Stimulated activated naive CD8-positive, alpha-beta T cell treated with anti-CD3 and anti-CD28 coated beads, Interleukin-15, Interleukin-2, amounts not matched to agents 100 ng/mL and 50 ng/mL, for 24 hours (primary cell): ENCODE measurements at regions not wholly inside any gene's neighbourhood (a gene's known extent, or its start where the extent isn't known, plus 50 kb on each side); places are given as distances from the start of the nearest gene placed in this dataset.
"Not testable (repeated sequence)": the region's sequence is repeated elsewhere in the genome, so short reads cannot be mapped to it uniquely, and the experiment has no call there.

Source experiments
- H3K27ac Mint-ChIP-seq: one replicate; pipeline ENCODE4 v1.8.0; 2021; ENCODE audit warnings: mild to moderate bottlenecking, mixed read lengths
- H3K27me3 Mint-ChIP-seq: one replicate; pipeline ENCODE4 v1.8.0; 2021; ENCODE audit warnings: mixed read lengths
- H3K36me3 Mint-ChIP-seq: one replicate; pipeline ENCODE4 v1.8.0; 2021; ENCODE audit warnings: low read depth, mixed read lengths
- H3K4me1 Mint-ChIP-seq: one replicate; pipeline ENCODE4 v1.8.0; 2021; ENCODE audit warnings: low read depth, mixed read lengths
- H3K4me3 Mint-ChIP-seq: one replicate; pipeline ENCODE4 v1.8.0; 2021; ENCODE audit warnings: mild to moderate bottlenecking, mixed read lengths
- H3K9me3 Mint-ChIP-seq: one replicate; pipeline ENCODE4 v1.8.0; 2021; ENCODE audit warnings: mixed read lengths

DNA sequence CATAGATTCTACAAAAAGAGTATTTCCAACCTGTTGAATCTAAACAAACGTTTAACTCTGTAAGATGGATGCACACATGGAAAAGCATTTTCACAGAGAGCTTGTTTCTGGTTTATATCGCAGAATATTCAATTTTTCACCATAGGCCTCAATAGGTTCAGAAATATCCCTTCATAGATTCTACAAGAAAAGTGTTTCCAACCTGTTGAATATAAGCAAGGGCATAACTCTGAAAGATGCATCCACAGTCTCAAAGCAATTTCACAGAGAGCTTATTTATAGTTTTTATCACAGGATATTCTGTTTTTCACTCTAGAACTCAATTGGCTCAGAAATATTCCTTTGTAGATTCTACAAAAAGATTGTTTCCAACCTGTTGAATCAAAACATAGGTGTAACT is 1483.6 kb downstream of the UQCRFS1 start:
- Mint-ChIP-seq H3K4me1 (no peaks in the 10 kb centered on the region), H3K27ac (no peak overlapping the region), H3K36me3 (peaks cover 44% of the 10 kb centered on the region), H3K27me3 (no peaks in the 10 kb centered on the region), H3K9me3 (peaks cover 23% of the 10 kb centered on the region), H3K4me3 (no peak overlapping the region)

DNA sequence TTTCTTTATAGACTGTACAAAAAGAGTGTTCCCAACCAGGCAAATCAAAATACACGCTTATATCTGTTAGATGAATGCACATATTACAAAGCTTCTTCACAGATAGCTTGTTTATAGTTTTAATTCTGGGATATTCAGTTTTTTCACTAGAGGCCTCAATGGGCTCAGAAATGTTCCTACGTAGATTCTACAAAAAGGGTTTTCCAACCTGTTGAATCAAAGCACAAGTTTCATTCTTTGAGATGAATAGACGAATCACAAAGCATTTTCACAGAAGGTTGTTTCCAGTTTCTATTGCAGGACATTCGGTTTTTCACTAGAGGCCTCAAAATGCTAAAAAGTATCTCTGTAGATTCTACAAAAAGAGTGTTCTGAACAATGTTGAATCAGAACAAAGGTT is 1490.3 kb downstream of the UQCRFS1 start:
- H3K36me3 Mint-ChIP-seq: peaks cover 6% of the 10 kb centered on the region
- no peak overlapping the region for H3K4me3 Mint-ChIP-seq
- peaks cover 27% of the 10 kb centered on the region for H3K9me3 Mint-ChIP-seq
- H3K4me1 Mint-ChIP-seq: no peaks in the 10 kb centered on the region
- H3K27me3 Mint-ChIP-seq: no peaks in the 10 kb centered on the region
- H3K27ac Mint-ChIP-seq: no peak overlapping the region

DNA sequence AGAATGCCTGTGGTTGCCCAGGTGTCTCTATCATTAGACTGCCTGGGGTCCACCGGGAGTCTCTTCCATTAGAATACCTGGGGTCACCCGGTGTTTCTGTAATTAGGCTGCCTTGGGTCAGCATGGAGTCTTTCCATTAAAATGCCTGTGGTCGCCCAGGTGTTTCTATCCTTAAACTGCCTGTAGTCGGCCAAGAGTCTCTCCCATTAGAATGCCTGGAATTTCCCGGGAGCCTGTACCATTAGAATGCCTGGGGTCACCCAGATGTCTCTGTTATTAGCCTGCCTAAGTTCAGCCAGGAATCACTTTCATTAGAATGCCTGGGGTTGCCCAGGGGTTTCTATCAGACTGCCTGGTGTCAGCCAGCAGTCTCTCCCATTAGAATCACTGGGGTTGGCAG is 1492.8 kb downstream of the UQCRFS1 start:
- no peak overlapping the region for H3K27ac Mint-ChIP-seq
- H3K27me3 Mint-ChIP-seq: no peaks in the 10 kb centered on the region
- H3K9me3 Mint-ChIP-seq: peaks cover 43% of the 10 kb centered on the region

DNA sequence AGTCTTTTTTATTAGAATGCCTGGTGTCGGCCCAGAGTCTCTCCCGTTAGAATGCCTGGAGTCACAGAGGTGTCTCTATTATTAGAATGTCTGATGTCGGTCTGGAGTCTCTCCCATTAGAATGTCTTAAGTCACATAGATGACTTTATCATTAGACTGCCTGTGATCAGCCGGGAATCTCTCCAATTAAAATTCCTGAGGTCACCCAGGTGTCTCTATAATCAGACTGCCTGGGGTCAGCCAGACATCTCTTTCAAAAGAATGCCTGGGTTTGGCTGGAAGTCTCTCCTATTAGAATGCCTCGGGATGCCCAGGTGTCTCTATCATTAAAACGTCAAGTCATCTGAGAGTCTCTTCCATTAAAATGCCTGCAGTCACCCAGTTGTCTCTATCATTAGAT is 1493.9 kb downstream of the UQCRFS1 start:
- no peaks in the 10 kb centered on the region for H3K4me1 Mint-ChIP-seq
- H3K27ac Mint-ChIP-seq: no peak overlapping the region
- H3K27me3 Mint-ChIP-seq: no peaks in the 10 kb centered on the region
- peaks cover 40% of the 10 kb centered on the region for H3K9me3 Mint-ChIP-seq
- H3K4me3 Mint-ChIP-seq: no peak overlapping the region
- no peaks in the 10 kb centered on the region for H3K36me3 Mint-ChIP-seq

More for the DNA sequence above, 1492.8 kb downstream of the UQCRFS1 start:
- Mint-ChIP-seq H3K4me3 (no peak overlapping the region), H3K36me3 (no peaks in the 10 kb centered on the region), H3K4me1 (no peaks in the 10 kb centered on the region)

DNA sequence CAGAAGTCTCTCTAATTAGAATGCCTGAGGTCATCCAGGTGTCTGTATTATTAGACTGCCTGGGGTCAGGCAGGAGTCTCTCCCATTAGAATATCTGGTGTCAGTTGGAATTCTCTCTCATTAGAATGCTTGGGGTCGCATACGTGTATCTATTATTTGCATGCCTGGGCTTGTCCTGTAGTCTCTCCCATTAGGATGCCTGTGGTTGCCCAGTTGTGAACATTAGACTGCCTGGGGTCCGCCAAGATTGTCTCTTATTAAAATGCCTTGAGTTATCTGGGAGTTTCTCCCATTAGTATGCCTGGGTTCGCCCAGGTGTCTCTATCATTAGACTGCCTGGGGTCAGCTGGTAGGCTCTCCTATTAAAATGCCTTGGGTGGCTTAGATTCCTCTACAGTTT is 1494.7 kb downstream of the UQCRFS1 start:
- no peaks in the 10 kb centered on the region for H3K36me3 Mint-ChIP-seq
- no peak overlapping the region for H3K4me3 Mint-ChIP-seq
- no peaks in the 10 kb centered on the region for H3K27me3 Mint-ChIP-seq
- peaks cover 37% of the 10 kb centered on the region for H3K9me3 Mint-ChIP-seq
- no peaks in the 10 kb centered on the region for H3K4me1 Mint-ChIP-seq
- no peak overlapping the region for H3K27ac Mint-ChIP-seq

DNA sequence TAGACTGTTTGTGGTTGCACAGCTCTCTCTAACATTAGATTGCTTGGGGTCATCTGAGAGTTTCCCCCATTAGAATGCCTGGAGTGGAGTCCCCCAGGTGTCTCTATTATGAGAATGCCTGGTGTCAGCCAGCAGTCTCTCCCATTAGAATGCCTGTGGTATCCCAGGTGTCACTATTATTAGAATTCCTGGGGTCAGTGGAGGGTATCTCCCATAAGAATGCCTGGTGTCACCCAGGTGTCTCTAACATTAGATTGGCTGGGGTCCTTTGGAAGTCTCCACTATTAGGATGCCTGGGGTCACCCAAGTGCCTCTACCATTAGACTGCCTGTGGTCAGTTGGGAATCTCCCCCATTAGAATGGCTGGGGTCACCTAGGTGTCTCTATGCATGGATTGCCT is 1495.1 kb downstream of the UQCRFS1 start:
- H3K27ac Mint-ChIP-seq: no peak overlapping the region
- H3K36me3 Mint-ChIP-seq: no peaks in the 10 kb centered on the region
- no peaks in the 10 kb centered on the region for H3K27me3 Mint-ChIP-seq
- no peaks in the 10 kb centered on the region for H3K4me1 Mint-ChIP-seq
- H3K4me3 Mint-ChIP-seq: no peak overlapping the region
- H3K9me3 Mint-ChIP-seq: peaks cover 39% of the 10 kb centered on the region

DNA sequence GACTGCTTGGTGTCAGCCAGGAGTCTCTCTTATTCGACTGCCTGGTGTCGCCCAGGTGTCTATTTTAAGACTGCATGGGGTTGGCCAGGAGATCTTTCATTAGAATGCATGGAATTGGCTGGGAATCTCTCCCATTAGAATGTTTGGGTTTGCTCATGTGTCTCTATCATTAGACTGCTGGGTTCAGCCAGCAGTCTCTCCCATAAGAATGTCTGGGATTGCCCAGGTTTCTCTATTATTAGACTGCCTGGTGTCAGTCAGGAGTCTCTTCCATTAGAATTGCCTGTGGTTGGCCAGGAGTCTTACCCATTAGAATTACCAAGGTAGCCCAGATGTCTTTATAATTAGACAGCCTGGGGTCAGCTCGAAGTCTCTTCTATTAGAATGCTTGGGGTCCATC is 1496.0 kb downstream of the UQCRFS1 start:
- no peak overlapping the region for H3K4me3 Mint-ChIP-seq
- H3K27me3 Mint-ChIP-seq: no peaks in the 10 kb centered on the region
- H3K36me3 Mint-ChIP-seq: no peaks in the 10 kb centered on the region
- H3K4me1 Mint-ChIP-seq: no peaks in the 10 kb centered on the region
- peaks cover 46% of the 10 kb centered on the region for H3K9me3 Mint-ChIP-seq
- no peak overlapping the region for H3K27ac Mint-ChIP-seq

DNA sequence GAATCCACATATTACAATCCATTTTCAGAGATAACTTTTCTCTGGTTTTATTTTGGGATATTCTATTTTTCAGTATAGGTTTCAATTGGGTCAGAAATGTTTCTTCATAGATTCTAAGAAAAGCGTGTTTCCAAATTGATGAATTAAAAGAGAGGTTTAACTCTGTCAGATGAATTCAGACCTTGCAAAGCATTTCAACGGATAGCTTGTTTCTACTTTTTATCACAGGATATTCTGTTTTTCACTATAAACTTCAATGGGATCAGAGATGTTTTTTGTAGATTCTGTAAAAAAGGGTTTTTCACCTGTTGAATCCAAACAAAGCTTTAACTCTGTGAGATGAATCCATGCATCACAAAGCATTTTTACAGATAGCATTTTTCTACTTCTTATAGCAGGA is 1498.1 kb downstream of the UQCRFS1 start:
- no peak overlapping the region for H3K27ac Mint-ChIP-seq
- no peaks in the 10 kb centered on the region for H3K36me3 Mint-ChIP-seq
- H3K9me3 Mint-ChIP-seq: peaks cover 41% of the 10 kb centered on the region
- H3K4me1 Mint-ChIP-seq: no peaks in the 10 kb centered on the region
- no peak overlapping the region for H3K4me3 Mint-ChIP-seq
- no peaks in the 10 kb centered on the region for H3K27me3 Mint-ChIP-seq

DNA sequence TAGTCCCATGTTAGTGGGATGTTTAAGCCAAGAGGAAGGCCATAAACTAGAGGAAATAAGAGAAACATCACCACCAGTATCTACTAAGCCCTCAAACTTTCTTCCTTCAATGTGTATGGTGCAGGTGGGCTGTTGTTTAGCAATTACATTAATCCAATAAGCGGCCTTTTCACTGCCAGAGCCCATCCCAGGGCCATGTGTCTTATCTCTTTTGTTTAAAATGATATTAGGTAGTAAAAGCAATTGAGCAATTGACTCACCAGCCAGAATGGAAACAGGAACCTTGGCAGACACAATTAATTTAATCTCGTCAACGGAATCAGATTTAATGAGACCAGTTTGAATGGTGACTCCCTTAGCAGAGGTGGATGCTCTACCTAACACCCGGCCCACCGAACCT is 1503.5 kb downstream of the UQCRFS1 start:
- Mint-ChIP-seq H3K9me3 (peaks cover 31% of the 10 kb centered on the region), H3K27ac (no peak overlapping the region), H3K36me3 (peaks cover 4% of the 10 kb centered on the region), H3K4me1 (no peaks in the 10 kb centered on the region), H3K27me3 (no peaks in the 10 kb centered on the region), H3K4me3 (no peak overlapping the region)

DNA sequence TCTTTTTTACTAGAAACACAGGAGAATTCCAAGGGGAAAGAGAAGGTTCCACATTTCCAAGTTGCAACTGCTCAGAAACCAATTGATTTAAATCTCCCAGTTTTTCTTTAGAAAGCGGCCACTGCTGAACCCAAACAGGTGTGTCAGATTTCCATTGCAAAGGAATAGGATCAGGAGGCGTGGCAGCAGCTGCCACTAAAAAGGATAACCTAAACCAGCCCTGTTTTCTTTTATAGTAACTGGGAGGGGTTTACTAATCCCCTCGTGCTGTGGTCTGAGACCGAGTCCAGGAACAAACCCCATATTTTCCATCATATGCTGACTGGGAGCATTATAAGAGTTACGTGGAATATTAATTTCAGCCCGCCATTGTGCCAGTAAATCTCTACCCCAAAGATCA is 1504.0 kb downstream of the UQCRFS1 start:
- H3K4me1 Mint-ChIP-seq, H3K27me3 Mint-ChIP-seq, H3K36me3 Mint-ChIP-seq, H3K4me3 Mint-ChIP-seq, H3K27ac Mint-ChIP-seq: not testable (repeated sequence)
- H3K9me3 Mint-ChIP-seq: peaks cover 32% of the 10 kb centered on the region

DNA sequence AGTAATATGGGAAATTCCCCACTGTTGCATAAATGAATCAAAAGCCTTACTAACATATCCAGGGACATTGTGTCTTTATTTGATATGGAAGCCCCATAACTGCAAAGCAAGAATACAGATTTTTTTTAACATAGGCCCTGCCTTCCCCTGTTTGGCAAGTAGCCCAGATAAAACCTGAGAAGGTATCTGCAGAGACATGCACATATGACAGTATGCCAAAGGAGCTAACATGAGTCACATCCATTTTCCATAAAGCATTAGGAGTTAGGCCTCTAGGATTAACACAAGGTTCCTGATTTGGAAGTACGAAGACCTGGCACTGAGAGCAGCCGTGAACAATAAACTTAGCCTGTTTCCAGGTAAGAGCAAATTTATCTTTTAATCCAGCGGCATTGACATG is 1505.9 kb downstream of the UQCRFS1 start:
- not testable (repeated sequence) for H3K36me3 Mint-ChIP-seq, H3K27ac Mint-ChIP-seq, H3K4me1 Mint-ChIP-seq, H3K27me3 Mint-ChIP-seq, H3K4me3 Mint-ChIP-seq
- peaks cover 23% of the 10 kb centered on the region for H3K9me3 Mint-ChIP-seq

DNA sequence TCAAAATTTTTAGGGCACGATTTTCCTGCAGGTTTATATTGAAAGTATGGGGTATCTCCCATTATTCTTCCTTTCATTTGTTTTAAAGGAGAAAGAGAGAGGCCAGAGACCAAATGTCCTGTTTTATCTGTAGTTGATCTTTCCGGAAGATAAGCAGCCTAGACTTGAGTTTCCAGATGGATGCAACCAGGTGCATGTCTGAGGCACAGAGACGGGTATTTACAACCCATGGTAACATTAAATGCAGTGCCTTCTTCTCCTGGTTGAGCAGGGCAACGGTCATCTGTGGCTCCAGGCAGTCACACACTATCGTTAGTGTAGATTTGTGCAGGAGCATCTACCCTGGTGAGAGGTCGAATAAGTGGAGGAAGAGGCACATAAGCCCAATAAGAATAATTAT is 1507.1 kb downstream of the UQCRFS1 start:
- Mint-ChIP-seq H3K4me3 (no peak overlapping the region), H3K36me3 (peaks cover 4% of the 10 kb centered on the region), H3K27me3 (no peaks in the 10 kb centered on the region), H3K9me3 (peaks cover 16% of the 10 kb centered on the region), H3K27ac (no peak overlapping the region), H3K4me1 (no peaks in the 10 kb centered on the region)

DNA sequence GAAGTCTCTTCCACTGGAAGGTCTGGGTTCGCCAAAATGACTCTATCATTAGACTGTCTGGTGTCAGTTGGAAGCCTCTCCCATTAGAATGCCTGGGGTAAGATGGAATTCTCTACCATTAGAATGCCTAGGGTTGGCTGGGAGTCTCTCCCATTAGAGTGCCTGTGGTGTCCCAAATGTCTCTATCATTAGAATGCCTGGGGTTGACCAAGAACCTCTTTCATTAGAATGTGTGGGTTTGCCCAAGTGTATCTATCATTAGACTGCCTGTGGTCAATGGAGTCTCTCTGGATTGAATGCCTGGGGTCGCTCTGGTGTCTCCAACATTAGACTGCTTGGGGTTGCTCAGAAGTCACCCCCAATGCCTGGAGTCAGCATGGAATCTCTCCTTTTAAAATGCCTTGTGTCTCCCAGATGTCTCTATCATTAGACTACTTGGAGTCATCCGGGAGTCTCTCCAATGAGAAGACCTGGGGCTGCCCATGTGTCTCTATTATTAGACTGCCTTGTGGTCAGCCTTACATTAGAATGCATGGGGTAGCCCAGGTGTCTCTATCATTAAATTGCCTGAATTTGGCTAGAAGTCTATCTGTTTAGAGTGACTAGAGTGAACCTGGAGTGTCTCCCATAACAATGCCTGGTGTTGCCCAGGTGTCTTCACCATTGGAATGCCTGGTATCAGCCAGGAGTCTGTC is 1518.4 kb downstream of the UQCRFS1 start:
- Mint-ChIP-seq H3K27me3 (no peaks in the 10 kb centered on the region), H3K9me3 (peaks cover 55% of the 10 kb centered on the region)

DNA sequence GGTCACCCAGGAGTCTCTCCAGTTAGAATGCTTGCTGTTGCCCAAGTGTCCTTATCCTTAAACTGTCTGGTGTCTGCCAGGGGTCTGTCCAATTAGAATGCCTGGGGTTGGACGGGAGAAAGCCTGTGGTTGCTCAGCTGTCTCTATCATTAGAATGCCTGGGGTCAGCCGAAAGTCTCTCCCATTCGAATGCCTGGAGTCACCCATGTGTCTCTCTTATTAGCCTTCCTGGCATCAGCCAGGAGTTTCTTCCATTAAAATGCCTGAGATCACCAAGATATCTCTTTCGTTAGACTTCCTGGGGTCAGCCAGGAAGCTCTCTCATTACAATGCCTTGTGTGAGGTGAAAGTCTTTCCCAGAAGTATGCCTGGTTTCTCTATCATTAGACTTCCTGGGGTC is 1521.0 kb downstream of the UQCRFS1 start:
- no peaks in the 10 kb centered on the region for H3K27me3 Mint-ChIP-seq
- peaks cover 38% of the 10 kb centered on the region for H3K9me3 Mint-ChIP-seq
- no peaks in the 10 kb centered on the region for H3K36me3 Mint-ChIP-seq
- H3K4me3 Mint-ChIP-seq: no peak overlapping the region
- no peak overlapping the region for H3K27ac Mint-ChIP-seq
- no peaks in the 10 kb centered on the region for H3K4me1 Mint-ChIP-seq

More for the DNA sequence above, 1518.4 kb downstream of the UQCRFS1 start:
- H3K27ac Mint-ChIP-seq: no peak overlapping the region
- H3K36me3 Mint-ChIP-seq: no peaks in the 10 kb centered on the region
- H3K4me3 Mint-ChIP-seq: no peak overlapping the region
- no peaks in the 10 kb centered on the region for H3K4me1 Mint-ChIP-seq

DNA sequence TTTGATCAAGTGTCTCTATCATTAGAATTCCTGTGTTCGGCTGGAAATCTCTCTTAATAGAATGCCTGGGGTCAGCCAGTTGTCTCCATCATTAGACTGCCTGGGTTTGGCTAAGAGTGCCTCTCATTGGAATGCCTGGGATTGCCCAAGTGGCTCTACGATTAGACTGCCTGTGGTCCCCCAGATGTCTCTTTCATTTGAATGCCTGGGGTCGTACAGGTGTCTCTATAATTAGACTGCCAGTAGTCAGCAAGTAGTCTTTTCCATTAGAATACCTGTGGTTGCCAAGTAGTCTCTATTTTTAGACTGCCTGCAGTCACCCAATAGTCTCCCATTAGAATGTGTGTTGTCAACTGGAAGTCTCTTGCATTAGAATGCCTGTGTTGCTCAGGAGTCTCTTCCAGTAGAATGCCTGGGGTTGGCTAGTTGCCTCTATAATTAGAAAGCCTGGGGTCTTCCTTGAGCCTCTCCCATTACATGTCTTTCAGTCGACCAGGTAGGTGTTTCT is 1523.2 kb downstream of the UQCRFS1 start:
- no peak overlapping the region for H3K27ac Mint-ChIP-seq
- peaks cover 30% of the 10 kb centered on the region for H3K9me3 Mint-ChIP-seq
- H3K4me3 Mint-ChIP-seq: no peak overlapping the region
- no peaks in the 10 kb centered on the region for H3K36me3 Mint-ChIP-seq
- no peaks in the 10 kb centered on the region for H3K27me3 Mint-ChIP-seq
- H3K4me1 Mint-ChIP-seq: no peaks in the 10 kb centered on the region

DNA sequence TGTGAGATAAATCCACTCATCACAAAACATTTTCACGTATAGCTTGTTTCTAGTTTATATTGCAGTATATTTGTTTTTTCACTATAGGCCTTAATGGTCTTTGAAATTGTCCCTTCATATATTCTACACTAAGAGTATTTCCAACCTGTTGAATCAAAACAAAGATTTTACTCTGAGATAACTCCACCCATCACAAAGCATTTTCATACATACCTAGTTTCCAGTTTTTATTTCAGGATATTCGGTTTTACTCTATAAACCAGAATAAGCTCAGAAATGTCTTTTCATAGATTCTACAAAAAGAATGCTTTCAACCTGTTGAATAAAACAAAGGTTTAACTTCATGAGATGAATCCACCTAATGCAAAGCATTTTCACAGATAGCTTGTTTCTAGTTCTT is 1528.7 kb downstream of the UQCRFS1 start:
- Mint-ChIP-seq H3K4me3 (no peak overlapping the region), H3K9me3 (no peaks in the 10 kb centered on the region)

More for the DNA sequence above, 1528.7 kb downstream of the UQCRFS1 start:
- Mint-ChIP-seq H3K27me3 (no peaks in the 10 kb centered on the region), H3K36me3 (no peaks in the 10 kb centered on the region), H3K4me1 (no peaks in the 10 kb centered on the region), H3K27ac (no peak overlapping the region)
